HG02938 (cell line): ENCODE measurements at regions not wholly inside any gene's neighbourhood (a gene's known extent, or its start where the extent isn't known, plus 50 kb on each side); places are given as distances from the start of the nearest gene placed in this dataset.

Experiments used
- ATAC-seq: cut with Tn5 transposase; IDR thresholded peaks from one replicate; pipeline ENCODE4 v1.9.1; 2021; ENCODE audit warnings: mild to moderate bottlenecking, moderate library complexity; ENCODE audit not compliant: unreplicated experiment

DNA sequence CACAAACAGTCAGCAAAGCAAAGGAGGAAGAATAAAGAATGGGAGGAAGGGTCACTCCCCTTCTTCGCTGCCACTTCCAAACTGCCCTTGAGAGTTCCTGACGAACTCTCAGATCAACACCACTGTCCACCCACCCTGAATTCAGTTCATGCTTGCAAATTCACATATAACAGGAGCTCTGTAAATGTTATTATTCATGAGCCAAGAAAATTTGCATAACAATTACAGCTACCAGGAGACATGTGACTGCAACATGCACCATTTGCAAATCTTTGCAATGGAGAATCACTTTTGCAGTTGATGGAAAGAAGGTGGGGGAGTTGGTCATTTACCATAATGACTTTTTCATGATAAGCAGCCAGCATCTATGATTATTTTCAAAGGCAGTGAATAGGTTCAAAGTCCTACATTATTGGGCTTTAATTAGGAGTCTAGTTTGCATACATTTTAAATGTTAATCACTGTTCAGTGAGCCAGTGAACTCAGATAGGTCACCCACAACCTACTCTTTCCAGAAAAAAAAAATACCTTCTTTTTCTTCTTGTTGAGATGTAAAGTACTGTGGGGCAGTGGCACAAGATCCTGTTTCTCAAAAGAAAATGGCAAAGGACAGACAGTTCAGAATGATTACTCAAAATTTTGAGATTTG lies 149.7 kb downstream of the CAAP1 start:
- ATAC-seq: no peak

DNA sequence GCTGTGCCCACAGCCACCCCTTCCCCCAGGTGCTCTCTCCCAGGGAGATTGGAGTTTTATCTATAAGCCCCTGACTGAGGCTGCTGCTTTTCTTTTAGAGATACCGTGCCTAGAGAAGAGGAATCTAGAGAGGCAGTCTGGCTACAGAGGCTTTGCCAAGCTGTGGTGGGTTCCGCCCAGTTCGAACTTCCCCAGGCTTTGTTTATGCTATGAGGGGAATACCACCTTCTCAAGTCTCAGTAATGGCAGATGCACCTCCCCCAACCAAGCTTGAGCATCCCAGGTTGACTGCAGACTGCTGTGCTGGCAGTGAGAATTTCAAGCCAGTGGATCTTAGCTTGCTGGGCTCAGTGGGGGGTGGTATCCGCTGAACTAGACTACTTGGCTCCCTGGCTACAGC lies 157.4 kb downstream of the CAAP1 start:
- peak; percentile 68 for ATAC-seq

- ATAC-seq: no peak
Measured at GRCh38 chr9:26729187-26729586, 163.4 kb downstream of the CAAP1 start.

- peak; percentile 62 for ATAC-seq
Measured at GRCh38 chr9:26727471-26727870, 165.1 kb downstream of the CAAP1 start.

GRCh38 chr9:26725573-26725972 lies 167.0 kb downstream of the CAAP1 start:
- ATAC-seq: no peak

- peak; percentile 64 for ATAC-seq
Measured at GRCh38 chr9:26723486-26723885, 169.1 kb downstream of the CAAP1 start.

DNA sequence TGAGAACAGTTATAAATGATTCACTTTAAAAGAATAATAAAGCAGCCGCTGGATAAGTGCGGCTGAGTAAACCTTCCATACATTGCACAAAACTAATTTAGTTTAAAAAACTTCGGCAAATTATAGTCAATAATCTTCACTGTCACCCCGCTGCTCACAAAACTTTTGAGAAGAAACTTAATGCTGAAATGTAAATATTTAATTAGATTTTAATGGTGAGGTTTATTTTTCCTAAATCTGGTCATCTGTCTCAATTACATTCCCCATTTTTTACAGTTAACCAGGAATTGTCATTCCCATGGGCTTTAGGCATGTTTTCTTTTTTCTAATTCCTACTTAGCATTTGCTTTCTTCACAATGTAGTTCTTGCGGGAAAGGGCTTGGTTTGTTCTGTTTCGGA lies 169.8 kb downstream of the CAAP1 start:
- no peak for ATAC-seq

DNA sequence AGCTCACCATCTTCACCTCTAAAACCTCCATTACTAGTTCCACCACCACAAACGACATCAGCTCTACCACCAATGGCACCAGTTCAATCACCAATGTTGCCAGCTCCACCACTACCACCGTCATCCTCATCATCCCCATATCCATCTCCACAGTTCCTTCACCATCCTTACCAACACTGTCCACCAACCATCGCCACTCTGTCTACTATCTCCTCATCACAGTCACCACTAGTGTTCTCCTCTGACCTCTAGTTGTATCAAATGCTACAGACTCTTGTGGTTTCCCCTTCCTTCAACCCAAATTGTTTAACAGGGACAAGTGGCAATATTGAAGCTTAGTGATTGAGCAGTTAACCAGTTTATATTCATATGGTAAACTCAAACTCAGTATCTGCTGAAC lies 182.6 kb downstream of the CAAP1 start:
- ATAC-seq: no peak

- no peak for ATAC-seq
Measured at GRCh38 chr9:26706223-26706622, 186.4 kb downstream of the CAAP1 start.

GRCh38 chr9:26695298-26695622 lies 197.3 kb downstream of the CAAP1 start:
- ATAC-seq: no peak

GRCh38 chr9:26694381-26695297 lies 198.0 kb downstream of the CAAP1 start:
- no peak for ATAC-seq

- no peak for ATAC-seq
Measured at GRCh38 chr9:26689041-26689440, 203.6 kb downstream of the CAAP1 start.

DNA sequence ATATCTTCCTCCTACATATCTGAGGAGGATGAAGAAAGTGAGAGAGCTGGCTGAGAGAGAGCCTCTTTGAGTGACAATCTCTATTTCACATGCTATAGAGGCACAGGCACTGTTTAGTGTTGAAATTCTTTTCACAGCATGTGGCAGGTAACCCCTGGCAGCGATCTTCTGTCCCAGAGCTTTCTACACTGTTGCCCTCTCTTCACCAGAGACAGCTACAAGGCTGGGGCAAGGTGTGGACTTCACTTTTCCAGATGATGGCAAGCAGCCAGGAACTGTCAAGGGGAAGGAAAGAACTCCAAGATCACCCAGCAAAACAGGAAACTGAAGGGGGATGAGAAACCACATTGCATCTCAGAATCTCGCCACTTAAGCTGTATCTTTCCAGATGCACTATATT lies 205.2 kb downstream of the CAAP1 start:
- no peak for ATAC-seq

DNA sequence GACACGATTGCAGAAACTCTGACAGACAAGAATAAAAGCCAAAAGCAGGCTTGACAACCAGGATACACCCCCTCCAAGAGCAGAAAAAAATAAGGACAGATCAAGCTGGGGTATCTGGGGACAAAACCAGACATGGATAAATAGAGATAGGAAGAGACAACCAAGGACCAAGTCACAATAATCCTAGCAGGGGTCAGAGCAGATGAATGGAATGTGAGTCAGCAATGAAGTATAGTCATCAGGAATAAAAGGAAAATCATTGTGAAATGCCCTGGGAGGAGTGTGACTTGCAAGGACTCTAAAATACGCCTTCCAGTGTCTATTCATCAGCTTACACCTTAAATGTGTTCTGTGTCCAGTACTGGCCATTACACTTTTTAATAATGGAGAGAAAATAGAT lies 206.8 kb downstream of the CAAP1 start:
- no peak for ATAC-seq

DNA sequence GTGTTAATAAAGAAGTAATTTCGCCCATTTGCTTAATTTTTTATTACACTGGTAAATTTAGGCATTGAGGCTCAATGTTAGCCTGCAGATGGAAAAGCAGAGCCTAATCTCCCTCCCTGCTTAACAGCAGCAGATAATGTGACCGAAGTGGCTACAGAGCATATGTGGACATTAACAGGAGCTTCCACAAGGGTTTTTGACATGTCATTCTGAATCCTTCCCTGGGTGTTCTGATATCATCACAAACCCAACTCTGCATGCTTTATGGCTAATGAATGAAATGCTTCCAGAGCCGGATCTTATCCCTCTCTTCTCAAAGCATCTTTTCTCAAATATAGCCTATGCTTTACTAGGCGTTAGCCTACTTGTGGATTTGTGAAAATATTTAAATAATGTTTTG lies 208.6 kb downstream of the CAAP1 start:
- ATAC-seq: no peak

- no peak for ATAC-seq
Measured at GRCh38 chr9:26682796-26683496, 209.7 kb downstream of the CAAP1 start.

DNA sequence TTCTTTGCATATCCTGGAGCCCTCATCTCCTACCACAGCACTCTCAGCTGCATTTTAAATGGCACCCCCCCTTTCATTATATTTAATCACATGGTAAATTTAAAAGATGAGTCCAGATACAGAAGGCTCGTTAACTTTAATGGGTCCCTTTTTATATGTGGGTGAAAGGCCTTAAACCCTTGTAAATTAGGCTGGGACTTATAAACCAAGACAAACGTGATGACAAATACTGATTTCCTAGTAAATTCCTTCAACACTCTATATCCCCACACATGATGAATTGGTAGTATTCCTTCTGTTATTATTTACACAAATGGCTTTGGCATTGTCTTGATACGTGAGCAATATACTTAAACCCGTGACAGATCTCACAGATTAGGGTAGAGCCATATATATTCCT lies 210.6 kb downstream of the CAAP1 start:
- ATAC-seq: no peak

DNA sequence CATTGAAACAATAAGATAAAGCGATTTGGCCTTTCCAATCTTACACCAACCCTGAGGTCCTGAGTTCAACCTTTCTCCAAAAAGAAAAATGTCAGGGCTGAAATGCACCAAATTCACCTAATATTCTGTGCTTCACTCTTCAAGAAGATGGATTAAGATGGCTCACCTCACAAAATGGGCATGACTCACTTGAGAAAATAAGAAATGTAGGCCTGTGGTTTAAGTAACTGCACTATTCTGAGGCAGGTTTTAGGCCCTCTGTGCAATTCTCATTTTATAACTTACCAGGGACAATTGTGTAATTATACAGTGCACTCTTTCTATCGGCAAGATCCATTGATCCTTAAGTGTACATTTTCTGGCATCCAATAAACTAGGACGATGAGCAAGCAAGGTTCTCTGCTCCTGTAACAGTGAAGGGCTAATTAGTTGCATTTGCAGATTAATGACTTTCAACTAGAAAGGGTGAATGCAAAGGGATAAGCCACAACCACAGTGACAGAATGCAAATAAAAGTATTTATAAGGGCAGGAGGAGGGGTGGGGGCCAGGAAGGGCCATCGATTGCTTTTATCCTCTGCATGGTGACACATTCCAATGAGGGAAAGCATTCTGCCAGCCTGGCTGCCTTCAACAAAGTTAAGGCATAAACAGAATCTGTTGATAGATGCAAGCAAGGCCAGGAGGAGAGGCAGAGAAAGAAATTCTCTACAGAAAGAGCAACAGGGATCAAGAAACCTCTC lies 214.5 kb downstream of the CAAP1 start:
- ATAC-seq: no peak

DNA sequence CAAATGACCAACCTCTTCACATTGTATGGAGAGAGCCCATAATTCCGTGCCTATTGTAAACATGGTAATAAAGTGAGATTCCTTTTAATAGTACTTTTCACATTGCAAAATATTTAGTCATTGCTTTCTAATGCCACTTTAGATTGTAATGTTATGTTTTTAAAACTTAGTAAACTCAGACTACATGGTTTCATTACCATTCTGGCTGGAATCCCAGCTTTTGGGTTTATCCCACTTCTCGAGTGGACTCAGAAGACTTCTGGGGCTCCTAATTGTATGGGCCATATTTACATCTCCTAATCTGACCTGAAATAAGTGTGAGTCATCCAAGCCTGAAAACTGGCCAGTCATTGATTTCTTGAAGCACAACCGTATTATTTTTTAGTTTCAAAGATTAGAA lies 217.6 kb downstream of the CAAP1 start:
- ATAC-seq: no peak

GRCh38 chr9:26673261-26673660 lies 219.3 kb downstream of the CAAP1 start:
- ATAC-seq: no peak
